ENCODE measurements at regions not wholly inside any gene's neighbourhood (a gene's known extent, or its start where the extent isn't known, plus 50 kb on each side); places are given as distances from the start of the nearest gene placed in this dataset.

DNA sequence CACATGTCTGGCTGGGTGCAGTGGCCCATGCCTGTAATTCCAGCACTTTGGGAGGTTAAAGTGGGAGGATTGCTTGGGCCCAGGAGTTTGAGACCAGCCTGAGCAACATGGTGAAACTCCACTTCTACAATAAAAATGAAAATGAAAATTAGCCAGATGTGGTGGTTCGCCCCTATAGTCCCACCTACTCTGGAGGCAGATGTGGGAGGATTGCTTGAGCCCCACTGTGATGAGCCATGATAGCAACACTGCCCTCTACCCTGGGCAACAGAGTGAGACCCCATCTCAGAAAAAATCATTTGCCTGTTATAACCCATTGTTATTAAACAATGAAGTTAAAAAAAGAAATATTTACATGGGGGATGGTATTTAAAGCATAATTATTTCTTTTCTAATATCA is 240.1 kb upstream of the ZPLD1 start:
- Histone ChIP-seq H3K27ac (replicated peaks) (no peak overlapping the region), H3K4me3 (replicated peaks; ENCODE audit: insufficient read depth, low read length) (no peak overlapping the region), H3K27me3 (ENCODE audit: insufficient read depth, poor library complexity, severe bottlenecking) (no peaks in the 10 kb centered on the region)
- TF ChIP-seq GABPA (IDR thresholded peaks at IDR 0.05; ENCODE audit: low read depth) (no peak), SPI1 (IDR thresholded peaks at IDR 0.05; ENCODE audit: borderline replicate concordance, low read depth) (no peak), CTCF (IDR thresholded peaks at IDR 0.05; ENCODE audit: insufficient read depth, low read length) (no peak), POLR2AphosphoS5 (IDR thresholded peaks at IDR 0.05; ENCODE audit: low read depth) (no peak), REST (IDR thresholded peaks at IDR 0.05; ENCODE audit: insufficient replicate concordance, low read depth) (no peak)
- DNase-seq (ENCODE audit: low read depth in 1 of 2, low spot score in 1 of 2), result no peak

DNA sequence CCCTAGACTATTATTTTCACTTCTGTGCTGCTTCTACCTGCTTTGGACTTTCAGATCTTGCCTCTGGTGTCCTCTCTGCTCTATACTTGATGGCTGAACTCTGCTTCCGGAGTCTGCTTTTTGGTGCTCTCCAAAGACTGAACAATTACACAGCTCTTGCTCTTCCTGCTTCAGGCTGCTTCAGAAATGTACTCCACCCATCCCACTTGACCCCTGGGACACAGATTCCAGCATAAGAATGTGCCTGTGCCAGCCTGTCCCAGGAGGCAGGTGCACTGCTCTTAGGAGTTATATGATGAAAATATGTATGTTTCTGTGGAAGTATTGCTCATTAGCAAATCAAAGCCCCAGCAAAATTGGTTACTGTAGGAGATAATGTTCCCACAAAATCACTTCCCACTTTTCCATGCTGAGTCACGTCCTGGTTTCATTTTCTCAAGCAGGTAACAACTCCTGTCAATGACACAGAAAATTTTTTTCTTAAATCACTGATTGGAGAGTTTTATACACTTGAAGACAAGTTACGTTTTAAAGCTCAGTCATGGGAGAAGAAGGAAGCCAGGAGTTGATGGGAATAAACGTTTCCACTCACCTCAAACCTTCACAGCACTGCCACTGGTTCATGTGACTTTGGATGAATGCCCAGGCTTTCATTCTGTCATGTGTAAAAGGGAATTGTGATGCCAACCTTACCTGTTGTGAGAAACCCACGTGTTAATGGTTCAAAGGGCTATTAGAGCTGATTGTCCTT is 239.4 kb upstream of the ZPLD1 start:
- Histone ChIP-seq H3K27me3 (ENCODE audit: insufficient read depth, poor library complexity, severe bottlenecking) (no peaks in the 10 kb centered on the region), H3K4me3 (replicated peaks; ENCODE audit: insufficient read depth, low read length) (no peak overlapping the region), H3K27ac (replicated peaks) (no peak overlapping the region)
- TF ChIP-seq GABPA (IDR thresholded peaks at IDR 0.05; ENCODE audit: low read depth) (no peak), POLR2AphosphoS5 (IDR thresholded peaks at IDR 0.05; ENCODE audit: low read depth) (no peak), REST (IDR thresholded peaks at IDR 0.05; ENCODE audit: insufficient replicate concordance, low read depth) (no peak), CTCF (IDR thresholded peaks at IDR 0.05; ENCODE audit: insufficient read depth, low read length) (no peak), SPI1 (IDR thresholded peaks at IDR 0.05; ENCODE audit: borderline replicate concordance, low read depth) (no peak)
- no peak for DNase-seq (ENCODE audit: low read depth in 1 of 2, low spot score in 1 of 2)

DNA sequence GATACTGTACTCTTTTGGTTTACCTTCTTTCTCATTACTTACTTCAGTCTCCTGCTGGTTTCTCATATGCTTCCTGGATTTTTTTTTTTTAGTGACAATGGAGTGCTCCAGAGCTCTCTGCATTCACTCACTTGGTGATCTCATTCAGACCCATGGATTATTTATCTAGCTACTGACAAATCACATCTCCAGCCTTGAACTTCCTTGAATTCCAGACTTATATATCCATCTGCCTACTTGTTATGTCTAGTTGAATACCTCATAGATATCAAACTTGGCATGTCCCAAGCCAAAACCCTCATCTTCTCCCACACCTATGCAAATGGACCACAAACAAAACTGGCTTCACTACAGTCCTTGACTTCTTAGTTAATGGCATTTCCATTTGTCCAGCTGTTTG is 234.7 kb upstream of the ZPLD1 start:
- DNase-seq (ENCODE audit: low read depth in 1 of 2, low spot score in 1 of 2), result no peak
- Histone ChIP-seq H3K4me3 (replicated peaks; ENCODE audit: insufficient read depth, low read length) (no peak overlapping the region), H3K27ac (replicated peaks) (no peak overlapping the region), H3K27me3 (ENCODE audit: insufficient read depth, poor library complexity, severe bottlenecking) (peaks cover 4% of the 10 kb centered on the region)
- no peak for TF ChIP-seq REST (IDR thresholded peaks at IDR 0.05; ENCODE audit: insufficient replicate concordance, low read depth)
- TF ChIP-seq SPI1 (IDR thresholded peaks at IDR 0.05; ENCODE audit: borderline replicate concordance, low read depth), result no peak
- no peak for TF ChIP-seq CTCF (IDR thresholded peaks at IDR 0.05; ENCODE audit: insufficient read depth, low read length)
- no peak for TF ChIP-seq POLR2AphosphoS5 (IDR thresholded peaks at IDR 0.05; ENCODE audit: low read depth)
- no peak for TF ChIP-seq GABPA (IDR thresholded peaks at IDR 0.05; ENCODE audit: low read depth)

All from HL-60 (cell line).